Activated CD8-positive, alpha-beta memory T cell treated with anti-CD3 and anti-CD28 coated beads for 36 hours (primary cell): ENCODE measurements at regions not wholly inside any gene's neighbourhood (a gene's known extent, or its start where the extent isn't known, plus 50 kb on each side); places are given as distances from the start of the nearest gene placed in this dataset.

Experiments used
- CTCF ChIA-PET: fragments of 350-600 bp; sonication (Branson Sonifier 250); formaldehyde crosslinking; loops from one replicate; lab custom pipeline; 2021; ENCODE audit warnings: antibody characterized with exemption; lab: Charles Lee
- POLR2A ChIA-PET: fragments of 350-600 bp; sonication (Branson Sonifier 250); formaldehyde crosslinking; loops from one replicate; lab custom pipeline; 2021; ENCODE audit warnings: antibody characterized with exemption; lab: Charles Lee

- ChIA-PET CTCF (no interaction called here), POLR2A (no interaction called here)
Observed at GRCh38 chr5:174383210-174384167, 338.0 kb downstream of the NSG2 start.

- POLR2A ChIA-PET, result no interaction called here
Observed at GRCh38 chr5:174384509-174384947, 339.0 kb downstream of the NSG2 start.

DNA sequence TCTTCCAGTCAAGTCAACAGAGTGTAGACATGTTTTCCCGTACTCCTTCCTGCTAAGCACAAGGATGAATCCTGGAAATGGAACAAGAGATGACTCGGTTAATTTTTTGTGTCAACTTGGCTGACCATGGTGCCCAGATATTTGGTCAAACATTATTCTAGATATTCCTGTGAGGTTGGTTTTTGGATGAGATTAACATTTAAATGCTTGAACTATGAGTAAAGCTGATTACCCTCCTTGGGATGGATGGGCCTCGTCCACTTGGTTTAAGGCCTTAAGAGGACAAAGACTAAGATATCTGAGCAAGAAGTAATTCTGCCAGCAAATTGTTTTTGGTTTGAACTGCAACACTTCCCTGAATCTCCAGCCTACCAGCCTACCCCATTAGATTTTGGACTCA, 338.1 kb upstream of the MSX2 start:
- POLR2A ChIA-PET, result no interaction called here
- CTCF ChIA-PET, result no interaction called here

More at GRCh38 chr5:174384509-174384947, 339.0 kb downstream of the NSG2 start:
- CTCF ChIA-PET, result no interaction called here

DNA sequence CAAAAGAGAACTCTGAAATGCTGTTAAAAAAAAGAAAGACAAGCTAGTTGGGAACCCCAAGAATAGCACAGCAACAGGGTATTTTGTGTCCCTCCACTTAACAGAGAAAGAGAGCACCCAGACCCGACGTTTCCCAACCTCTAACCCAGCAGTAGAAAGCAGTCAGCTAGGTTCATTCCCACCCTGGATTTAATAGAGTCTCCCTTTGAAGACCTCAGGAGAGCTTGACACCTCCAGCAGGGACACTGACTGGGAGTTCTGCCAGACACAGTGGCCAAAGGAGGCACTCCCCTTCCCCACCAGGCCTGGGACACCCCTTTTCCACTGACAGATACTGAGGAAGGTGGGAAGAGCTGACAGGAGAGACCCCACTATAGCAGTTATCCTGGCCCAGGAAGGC, 337.5 kb upstream of the MSX2 start:
- POLR2A ChIA-PET, result no interaction called here
- CTCF ChIA-PET, result no interaction called here

DNA sequence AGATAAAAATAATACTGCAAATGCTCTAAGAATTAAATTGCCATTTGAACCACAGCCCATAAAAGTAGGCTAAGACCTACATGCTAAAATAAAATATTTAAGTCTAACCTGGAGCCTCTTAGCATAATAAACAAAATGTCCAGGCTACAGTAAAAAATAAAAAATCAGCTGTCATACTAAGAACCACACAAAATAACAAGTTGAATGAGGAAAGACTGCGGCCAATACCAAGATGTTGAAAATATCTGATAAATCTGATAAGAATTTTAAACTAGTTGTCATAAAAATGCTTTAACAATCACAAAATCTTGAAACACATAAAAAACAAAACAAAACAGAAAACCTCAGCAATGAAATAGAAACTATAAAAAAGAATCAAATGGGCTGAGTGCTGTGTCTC, 336.9 kb upstream of the MSX2 start:
- ChIA-PET CTCF (no interaction called here), POLR2A (no interaction called here)

DNA sequence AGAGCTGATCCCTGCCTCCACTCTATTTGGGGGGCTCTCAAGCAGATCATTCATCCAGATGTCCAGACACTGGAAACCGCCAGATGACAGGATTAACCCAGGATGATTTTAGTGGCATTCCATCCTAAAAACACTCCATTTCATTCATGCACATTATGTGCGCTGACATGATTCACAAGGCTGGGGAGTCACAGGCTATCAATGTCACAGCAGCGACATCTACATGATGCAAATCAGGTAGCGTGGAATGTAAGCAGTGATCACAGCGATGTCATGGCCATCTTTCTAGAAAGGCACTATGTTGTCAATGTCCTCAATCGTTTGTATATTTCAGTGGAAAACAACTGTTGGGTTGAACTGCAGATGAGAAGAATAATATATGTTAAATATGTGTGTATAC, 331.5 kb upstream of the MSX2 start:
- ChIA-PET CTCF (no interaction called here), POLR2A (no interaction called here)

DNA sequence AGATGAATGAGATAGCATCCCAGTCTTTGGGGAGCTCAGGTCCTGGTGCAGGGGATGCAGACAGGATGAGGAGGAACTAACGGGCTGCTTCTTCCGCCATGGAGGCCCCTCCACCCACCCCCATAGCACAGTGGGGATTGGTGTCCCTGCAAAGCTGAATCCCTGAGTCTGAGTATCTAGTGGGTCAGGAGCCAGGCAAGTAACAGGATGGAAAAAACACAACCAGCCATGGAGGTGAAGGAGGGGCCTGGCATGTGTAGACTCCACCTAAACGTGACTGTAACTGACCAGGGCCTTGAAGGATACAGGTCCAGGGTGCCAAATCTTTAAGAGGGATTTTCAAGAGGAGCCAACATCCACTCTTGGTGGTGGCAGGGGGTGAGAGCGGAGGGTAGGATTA, 327.8 kb upstream of the MSX2 start:
- ChIA-PET CTCF (no interaction called here), POLR2A (no interaction called here)

DNA sequence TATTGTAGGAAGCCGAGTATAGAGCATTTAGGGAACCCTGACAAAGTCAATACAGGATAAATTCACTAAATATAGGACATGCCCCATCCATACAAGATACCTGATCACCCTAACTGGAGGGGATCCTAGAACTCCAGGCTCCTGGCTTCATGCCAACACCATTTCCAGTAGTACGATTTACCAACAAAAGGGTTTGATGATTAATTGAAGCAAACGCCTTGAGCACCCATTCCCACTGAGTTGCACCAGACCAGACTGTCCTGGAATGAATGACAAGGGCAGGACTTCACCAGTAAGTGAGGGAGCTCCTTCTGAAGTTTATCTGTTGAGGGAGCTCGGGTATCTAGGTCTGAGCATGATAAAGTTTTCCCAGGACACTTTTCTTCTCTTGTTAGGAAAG, 327.2 kb upstream of the MSX2 start:
- POLR2A ChIA-PET, result no interaction called here
- CTCF ChIA-PET, result interaction anchor here (0.8 kb wide), 1 partner anchor 22 kb away, joined by 3 read pairs; no protein-coding TSS in a partner anchor

DNA sequence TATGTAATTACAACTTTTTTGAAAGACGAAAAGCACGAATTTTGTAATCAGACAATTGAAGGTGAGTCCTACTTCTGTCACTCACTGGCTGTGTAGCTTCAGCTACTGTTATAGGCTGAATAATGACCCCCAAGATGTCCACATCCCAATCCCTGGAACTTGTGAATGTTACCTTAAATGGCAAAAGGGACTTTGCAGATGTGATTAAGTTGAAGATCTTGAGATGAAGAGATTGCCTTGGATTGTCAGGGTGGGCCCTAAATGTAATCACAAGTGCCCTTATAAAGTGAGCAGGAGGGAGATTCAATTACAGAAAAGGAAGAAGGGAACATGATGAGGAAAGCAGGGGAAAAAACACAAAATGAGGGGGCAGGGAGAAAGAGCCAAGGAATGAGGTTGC, 326.2 kb upstream of the MSX2 start:
- ChIA-PET POLR2A (no interaction called here), CTCF (interaction anchor here (0.8 kb wide), 1 partner anchor 21 kb away, joined by 3 read pairs; no protein-coding TSS in a partner anchor)

DNA sequence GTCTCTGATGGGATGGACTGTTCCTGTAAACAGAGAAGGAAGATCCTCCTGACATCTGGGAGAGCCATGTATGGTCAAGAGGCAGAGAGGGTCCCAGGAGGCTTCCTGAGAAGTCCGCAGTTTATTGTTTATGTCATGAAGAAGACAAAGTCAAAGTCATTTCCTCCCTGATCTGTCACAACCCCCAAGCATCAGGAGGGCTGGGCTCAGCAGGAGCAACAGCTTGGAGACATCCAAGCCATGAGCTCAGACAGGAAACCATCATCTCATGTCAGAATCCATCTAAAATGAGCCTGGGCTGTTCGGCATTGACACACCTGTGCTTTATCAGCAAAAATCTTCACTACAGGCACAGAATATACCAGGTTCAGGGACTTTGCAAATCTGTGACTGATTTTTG, 325.0 kb upstream of the MSX2 start:
- CTCF ChIA-PET, result no interaction called here

DNA sequence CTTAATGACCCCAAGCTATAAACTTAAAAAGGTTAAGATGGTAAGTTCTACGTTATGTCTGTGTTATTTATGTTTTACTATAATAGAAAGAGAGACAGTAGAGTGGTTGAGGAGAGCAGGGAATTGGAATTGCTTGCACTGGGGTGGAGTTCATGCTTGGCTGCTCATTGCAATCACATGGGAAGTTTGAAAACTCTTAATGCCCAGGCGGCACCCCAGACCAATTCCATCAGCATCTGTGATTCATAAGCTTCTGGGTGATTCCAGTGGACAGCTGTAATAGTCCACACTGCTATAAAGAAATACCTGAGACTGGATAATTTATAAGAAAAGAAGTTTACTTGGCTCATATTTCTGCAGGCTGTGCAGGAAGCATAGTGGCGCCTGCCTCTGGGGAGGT, 323.9 kb upstream of the MSX2 start:
- ChIA-PET CTCF (no interaction called here), POLR2A (no interaction called here)

More for the DNA sequence above, 325.0 kb upstream of the MSX2 start:
- POLR2A ChIA-PET, result no interaction called here

DNA sequence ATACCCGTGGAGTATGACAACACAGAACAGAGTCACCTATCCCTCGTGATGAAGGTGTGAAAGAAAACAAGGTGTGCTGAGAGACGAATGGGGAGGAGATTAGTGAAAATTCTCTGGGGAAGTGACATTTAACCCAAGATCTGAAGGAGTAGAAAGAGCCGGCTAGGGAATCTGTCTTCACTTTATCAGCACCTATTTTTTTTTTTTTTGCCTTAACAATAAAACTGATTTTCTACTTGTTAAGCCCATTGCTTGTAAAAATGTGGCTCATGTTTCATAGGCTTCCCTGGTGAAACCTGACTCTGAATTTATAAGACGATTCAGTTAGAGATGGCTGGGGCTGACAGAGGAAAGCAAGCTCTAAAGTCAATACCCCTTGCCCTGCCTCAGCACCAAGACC, 322.6 kb upstream of the MSX2 start:
- CTCF ChIA-PET, result no interaction called here
- POLR2A ChIA-PET, result no interaction called here

DNA sequence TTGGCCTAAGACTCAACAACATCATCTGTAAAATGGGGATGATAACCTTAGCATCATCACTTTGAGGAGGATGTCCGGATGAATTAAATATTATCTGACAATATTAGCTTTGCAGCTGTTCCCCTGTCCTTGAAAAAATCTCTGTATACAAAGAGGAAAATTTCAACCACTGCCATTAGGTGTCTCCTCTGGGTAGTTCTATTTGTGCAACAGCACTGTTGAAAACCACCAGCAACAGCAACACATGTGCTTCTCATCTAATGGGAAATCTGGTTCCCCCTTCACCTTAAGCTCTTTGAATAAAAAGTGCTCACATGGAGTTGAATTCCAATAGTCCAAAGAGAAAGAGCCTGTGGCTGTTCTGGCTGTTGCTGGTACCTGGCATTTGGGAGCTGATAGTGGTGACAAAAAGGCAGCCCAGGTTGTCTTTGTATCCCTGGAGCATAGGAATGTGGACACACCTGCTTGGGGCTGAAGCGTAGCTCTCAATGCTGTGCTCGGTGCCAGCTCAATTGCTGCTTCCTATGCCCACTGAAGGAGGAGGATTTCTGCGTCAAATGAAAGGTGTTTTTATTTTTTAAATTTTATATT, 322.1 kb upstream of the MSX2 start:
- POLR2A ChIA-PET, result no interaction called here
- CTCF ChIA-PET, result no interaction called here

DNA sequence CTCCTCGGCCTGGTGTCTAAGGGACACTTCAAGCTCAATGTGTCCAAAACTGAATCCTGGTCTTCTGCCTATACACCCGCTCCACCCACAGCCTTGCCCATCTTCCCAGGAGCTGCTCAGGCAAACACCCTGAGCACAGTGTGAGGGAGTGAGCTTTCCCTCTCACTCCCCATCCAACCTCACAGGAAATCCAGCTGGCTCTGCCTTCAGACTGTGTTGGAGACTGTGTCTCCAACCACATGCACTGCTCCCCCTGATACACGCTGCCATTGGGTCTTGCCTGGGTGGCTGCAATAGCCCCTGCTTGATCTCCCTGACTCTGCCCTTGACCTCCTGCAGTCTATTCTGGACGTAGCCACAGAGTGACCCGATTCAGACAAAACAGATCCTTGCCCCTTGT, 319.5 kb upstream of the MSX2 start:
- POLR2A ChIA-PET, result no interaction called here
- CTCF ChIA-PET, result no interaction called here

DNA sequence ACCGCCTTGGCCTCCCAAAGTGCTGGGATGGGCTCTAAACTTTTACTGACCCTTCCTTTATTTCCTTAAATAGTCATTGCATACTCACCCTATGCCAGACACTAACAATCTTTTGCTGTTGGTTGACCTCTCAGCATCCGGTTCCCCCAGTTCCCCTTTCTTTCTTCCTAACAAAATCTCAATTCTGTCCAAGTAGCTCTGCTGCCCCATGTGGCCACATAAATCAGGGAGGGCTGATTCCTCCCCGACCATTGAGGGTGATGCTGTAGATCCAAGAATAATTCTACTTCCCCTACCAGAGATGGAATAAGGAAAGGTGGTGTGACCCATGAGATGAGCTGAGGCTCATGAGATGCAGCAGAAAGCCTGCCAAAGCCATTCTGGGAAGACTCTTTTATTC, 315.3 kb upstream of the MSX2 start:
- POLR2A ChIA-PET, result no interaction called here
- CTCF ChIA-PET, result no interaction called here

DNA sequence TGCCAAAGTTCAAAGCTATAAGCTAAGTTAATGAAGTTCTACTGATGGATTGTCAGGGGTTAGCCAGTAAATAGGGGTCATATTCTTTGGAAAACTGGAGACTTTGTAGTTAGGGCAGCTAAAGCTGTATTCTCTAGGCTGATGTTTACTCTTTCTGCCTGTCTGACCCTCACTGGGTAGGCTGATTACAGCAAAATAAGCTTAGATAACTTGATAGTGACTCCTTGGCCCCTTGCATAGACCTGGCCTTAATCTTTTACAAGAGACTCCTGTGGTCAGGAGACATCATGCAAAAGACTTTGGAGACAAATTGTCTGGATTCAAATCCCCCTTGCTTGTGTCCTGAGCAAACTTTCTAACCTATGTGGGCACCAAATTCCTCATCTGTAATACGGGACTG, 314.4 kb upstream of the MSX2 start:
- CTCF ChIA-PET, result no interaction called here
- POLR2A ChIA-PET, result no interaction called here

- ChIA-PET CTCF (no interaction called here), POLR2A (no interaction called here)
Observed at GRCh38 chr5:174410716-174411478, 313.5 kb upstream of the MSX2 start.

DNA sequence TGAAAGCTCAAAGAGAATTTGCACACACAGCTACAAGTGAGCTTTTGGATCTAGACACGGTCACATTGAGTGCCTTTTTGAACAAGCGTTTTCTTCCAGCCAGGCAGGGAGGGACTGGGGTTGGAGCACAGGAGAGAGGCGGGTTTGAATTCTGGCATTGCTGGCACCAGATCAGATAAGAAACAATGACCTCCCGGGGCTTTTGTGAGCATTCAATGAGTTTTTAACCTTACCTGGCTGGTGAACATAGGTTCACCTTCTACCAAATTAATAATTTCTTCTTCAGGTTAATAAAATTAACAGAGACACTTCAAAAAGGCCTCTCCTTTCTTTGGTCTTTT, 312.9 kb upstream of the MSX2 start:
- CTCF ChIA-PET, result no interaction called here
- POLR2A ChIA-PET, result no interaction called here

DNA sequence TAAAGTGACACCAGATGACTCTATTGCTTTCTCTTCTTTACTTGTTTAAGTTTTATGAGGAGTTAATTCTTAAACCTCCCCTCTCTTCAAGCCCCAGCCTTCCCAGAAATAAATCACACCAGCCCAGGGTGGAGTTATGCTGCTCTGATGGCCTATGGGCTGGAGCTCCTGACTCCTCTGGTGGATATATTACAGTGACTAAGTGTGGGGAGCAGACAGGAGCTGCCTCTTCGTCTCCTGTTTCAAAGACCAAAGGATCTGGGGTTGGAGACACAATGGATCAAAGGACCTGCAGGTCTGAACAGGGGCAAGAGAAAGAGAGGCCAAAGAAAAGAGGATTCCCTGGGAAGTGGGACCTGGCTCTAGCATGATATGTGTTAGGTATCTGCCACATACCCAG, 312.0 kb upstream of the MSX2 start:
- ChIA-PET CTCF (no interaction called here), POLR2A (no interaction called here)

DNA sequence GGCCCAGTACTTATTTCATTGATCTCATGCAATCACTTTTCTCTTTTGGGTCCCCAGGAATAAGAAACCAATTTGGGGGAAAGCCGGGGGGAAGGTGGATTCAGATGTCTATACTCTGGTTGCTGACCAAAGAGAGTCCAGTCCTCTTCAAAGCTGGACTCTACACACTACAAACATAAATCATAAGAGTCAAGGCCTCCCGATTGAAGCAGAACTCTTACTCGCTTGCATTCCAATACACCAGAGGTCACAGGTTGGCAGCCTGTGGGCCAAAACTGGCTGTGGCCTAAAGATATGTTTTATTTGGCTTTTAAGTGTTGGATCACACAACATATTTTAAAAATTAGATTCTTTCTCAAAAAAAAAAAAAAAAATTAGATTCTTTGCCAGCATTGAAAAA, 311.4 kb upstream of the MSX2 start:
- POLR2A ChIA-PET, result no interaction called here

More for the DNA sequence above, 311.4 kb upstream of the MSX2 start:
- CTCF ChIA-PET, result no interaction called here
